Stomach (tissue), 4 donors: ENCODE measurements at regions not wholly inside any gene's neighbourhood (a gene's known extent, or its start where the extent isn't known, plus 50 kb on each side); places are given as distances from the start of the nearest gene placed in this dataset.

Experiments used
- EP300 ChIP-seq: sonication (generic); formaldehyde crosslinking; IDR thresholded peaks from one replicate; pipeline ENCODE4 v1.6.1; 2017; ENCODE audit warnings: antibody characterized with exemption
- POLR2A ChIP-seq, 4 donors: fragments of 450-650 bp; IDR thresholded peaks; one replicate each; pipeline ENCODE4 v1.6.1; 2016; ENCODE audit warnings: antibody characterized with exemption in 4 of 4, control low read depth in 2 of 4, mild to moderate bottlenecking in 1 of 4, moderate library complexity in 1 of 4
- POLR2AphosphoS5 ChIP-seq, 3 donors: sonication (generic); formaldehyde crosslinking; IDR thresholded peaks; one replicate each; pipeline ENCODE4 v1.6.1; 2016; ENCODE audit warnings: antibody characterized with exemption in 3 of 3
- TF ChIP-seq, protein P1 (sequence below), 7 experiments: fragments of 450-650 bp in 4 of 7; fragments of 200-600 bp in 3 of 7; sonication (generic) in 3 of 7; IDR thresholded peaks; one replicate each; pipeline ENCODE4 v1.5.1; 2016 to 2019; ENCODE audit warnings: antibody characterized with exemption in 7 of 7, control low read depth in 2 of 7, mild to moderate bottlenecking in 1 of 7

GRCh38 chr10:120279196-120279595 is 177.8 kb upstream of the PLPP4 start:
- TF ChIP-seq, protein P1, sequence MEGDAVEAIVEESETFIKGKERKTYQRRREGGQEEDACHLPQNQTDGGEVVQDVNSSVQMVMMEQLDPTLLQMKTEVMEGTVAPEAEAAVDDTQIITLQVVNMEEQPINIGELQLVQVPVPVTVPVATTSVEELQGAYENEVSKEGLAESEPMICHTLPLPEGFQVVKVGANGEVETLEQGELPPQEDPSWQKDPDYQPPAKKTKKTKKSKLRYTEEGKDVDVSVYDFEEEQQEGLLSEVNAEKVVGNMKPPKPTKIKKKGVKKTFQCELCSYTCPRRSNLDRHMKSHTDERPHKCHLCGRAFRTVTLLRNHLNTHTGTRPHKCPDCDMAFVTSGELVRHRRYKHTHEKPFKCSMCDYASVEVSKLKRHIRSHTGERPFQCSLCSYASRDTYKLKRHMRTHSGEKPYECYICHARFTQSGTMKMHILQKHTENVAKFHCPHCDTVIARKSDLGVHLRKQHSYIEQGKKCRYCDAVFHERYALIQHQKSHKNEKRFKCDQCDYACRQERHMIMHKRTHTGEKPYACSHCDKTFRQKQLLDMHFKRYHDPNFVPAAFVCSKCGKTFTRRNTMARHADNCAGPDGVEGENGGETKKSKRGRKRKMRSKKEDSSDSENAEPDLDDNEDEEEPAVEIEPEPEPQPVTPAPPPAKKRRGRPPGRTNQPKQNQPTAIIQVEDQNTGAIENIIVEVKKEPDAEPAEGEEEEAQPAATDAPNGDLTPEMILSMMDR (IDR thresholded peaks at IDR 0.05) = no peak
- TF ChIP-seq POLR2A (IDR thresholded peaks at IDR 0.05) (no peak), POLR2AphosphoS5 (IDR thresholded peaks at IDR 0.05) (no peak), EP300 (no peak)
